SJSA1 (cell line): ENCODE measurements at regions not wholly inside any gene's neighbourhood (a gene's known extent, or its start where the extent isn't known, plus 50 kb on each side); places are given as distances from the start of the nearest gene placed in this dataset.
"Not testable (repeated sequence)": the region's sequence is repeated elsewhere in the genome, so short reads cannot be mapped to it uniquely, and the experiment has no call there.

Experiments
- DNase-seq, 2 experiments: peaks; one replicate each; pipeline ENCODE4 v3.0.0-alpha.2; 2015 to 2020; ENCODE audit warnings: low spot score in 2 of 2, low read depth in 1 of 2
- H3K27ac ChIP-seq: fragments of 250-450 bp; sonication (Bioruptor Pico); 2 replicates; pipeline ENCODE4 v1.5.1; 2020; ENCODE audit warnings: mild to moderate bottlenecking, moderate library complexity
- H3K27me3 ChIP-seq: fragments of 250-450 bp; sonication (Bioruptor Pico); replicated peaks from 2 replicates; pipeline ENCODE4 v1.5.1; 2020; ENCODE audit warnings: mild to moderate bottlenecking, moderate library complexity
- H3K36me3 ChIP-seq: fragments of 250-450 bp; sonication (Bioruptor Pico); 2 replicates; pipeline ENCODE4 v1.5.1; 2020; ENCODE audit warnings: mild to moderate bottlenecking
- H3K4me1 ChIP-seq: fragments of 250-450 bp; sonication (Bioruptor Pico); replicated peaks from 2 replicates; pipeline ENCODE4 v1.6.1; 2021; ENCODE audit warnings: mild to moderate bottlenecking
- H3K4me3 ChIP-seq: fragments of 250-450 bp; sonication (Bioruptor Pico); 2 replicates; pipeline ENCODE4 v1.5.1; 2020; ENCODE audit warnings: mild to moderate bottlenecking
- H3K9me3 ChIP-seq: fragments of 250-450 bp; sonication (Bioruptor Pico); replicated peaks from 2 replicates; pipeline ENCODE4 v1.5.1; 2020; ENCODE audit warnings: mild to moderate bottlenecking

- Histone ChIP-seq H3K4me1 (no peaks in the 10 kb centered on the region), H3K36me3 (no peaks in the 10 kb centered on the region), H3K27ac (no peak overlapping the region), H3K27me3 (no peaks in the 10 kb centered on the region), H3K9me3 (peaks cover 11% of the 10 kb centered on the region), H3K4me3 (no peak overlapping the region)
- no peak for DNase-seq
These were observed 266.4 kb upstream of the TCERG1L start for GRCh38 chr10:131577786-131578471.

GRCh38 chr10:131578472-131578970, 267.0 kb upstream of the TCERG1L start:
- Histone ChIP-seq H3K27me3 (no peaks in the 10 kb centered on the region), H3K36me3 (no peaks in the 10 kb centered on the region), H3K4me1 (no peaks in the 10 kb centered on the region), H3K4me3 (no peak overlapping the region), H3K27ac (no peak overlapping the region), H3K9me3 (peaks cover 11% of the 10 kb centered on the region)
- DNase-seq, result no peak

- Histone ChIP-seq H3K36me3 (no peaks in the 10 kb centered on the region), H3K27ac (no peak overlapping the region), H3K4me3 (no peak overlapping the region), H3K27me3 (no peaks in the 10 kb centered on the region), H3K4me1 (no peaks in the 10 kb centered on the region), H3K9me3 (peaks cover 11% of the 10 kb centered on the region)
- DNase-seq, result no peak
These were observed 267.9 kb upstream of the TCERG1L start for GRCh38 chr10:131579251-131580071.

GRCh38 chr10:131580076-131580652, 268.6 kb upstream of the TCERG1L start:
- H3K4me3 ChIP-seq, result no peak overlapping the region
- DNase-seq, result no peak
- no peaks in the 10 kb centered on the region for H3K36me3 ChIP-seq
- no peaks in the 10 kb centered on the region for H3K27me3 ChIP-seq
- H3K27ac ChIP-seq, result no peak overlapping the region
- peaks cover 10% of the 10 kb centered on the region for H3K9me3 ChIP-seq
- no peaks in the 10 kb centered on the region for H3K4me1 ChIP-seq

GRCh38 chr10:131580674-131581073, 269.2 kb upstream of the TCERG1L start:
- H3K27me3 ChIP-seq, result no peaks in the 10 kb centered on the region
- peaks cover 6% of the 10 kb centered on the region; the same call in 1 of the 2 replicates for H3K9me3 ChIP-seq
- H3K36me3 ChIP-seq, result no peaks in the 10 kb centered on the region
- H3K4me3 ChIP-seq, result no peak overlapping the region
- no peaks in the 10 kb centered on the region for H3K4me1 ChIP-seq
- no peak for DNase-seq
- no peak overlapping the region for H3K27ac ChIP-seq

- not testable (repeated sequence) for H3K9me3 ChIP-seq, H3K36me3 ChIP-seq, H3K27me3 ChIP-seq, H3K27ac ChIP-seq, H3K4me1 ChIP-seq, H3K4me3 ChIP-seq, DNase-seq
These were observed 270.0 kb upstream of the TCERG1L start for GRCh38 chr10:131581547-131581946.

GRCh38 chr10:131584287-131584686, 272.8 kb upstream of the TCERG1L start:
- Histone ChIP-seq H3K27me3 (no peaks in the 10 kb centered on the region), H3K27ac (no peak overlapping the region), H3K4me1 (no peaks in the 10 kb centered on the region), H3K36me3 (no peaks in the 10 kb centered on the region), H3K4me3 (no peak overlapping the region), H3K9me3 (peaks cover 6% of the 10 kb centered on the region; the same call in 1 of the 2 replicates)
- DNase-seq, result no peak

GRCh38 chr10:131585761-131586160, 274.2 kb upstream of the TCERG1L start:
- no peaks in the 10 kb centered on the region for H3K27me3 ChIP-seq
- no peaks in the 10 kb centered on the region for H3K4me1 ChIP-seq

GRCh38 chr10:131586958-131587357, 275.4 kb upstream of the TCERG1L start:
- Histone ChIP-seq H3K4me1 (no peaks in the 10 kb centered on the region), H3K9me3 (peaks cover 5% of the 10 kb centered on the region)
- DNase-seq, result no peak

More at GRCh38 chr10:131585761-131586160, 274.2 kb upstream of the TCERG1L start:
- Histone ChIP-seq H3K9me3 (peaks cover 5% of the 10 kb centered on the region), H3K36me3 (no peaks in the 10 kb centered on the region), H3K27ac (no peak overlapping the region), H3K4me3 (no peak overlapping the region)
- no peak for DNase-seq

GRCh38 chr10:131587976-131588680, 276.6 kb upstream of the TCERG1L start:
- no peak for DNase-seq
- Histone ChIP-seq H3K36me3 (no peaks in the 10 kb centered on the region), H3K27ac (no peak overlapping the region), H3K4me3 (no peak overlapping the region), H3K9me3 (peaks cover 5% of the 10 kb centered on the region), H3K27me3 (no peaks in the 10 kb centered on the region), H3K4me1 (no peaks in the 10 kb centered on the region)

More at GRCh38 chr10:131586958-131587357, 275.4 kb upstream of the TCERG1L start:
- H3K36me3 ChIP-seq, result no peaks in the 10 kb centered on the region
- no peak overlapping the region for H3K27ac ChIP-seq
- no peaks in the 10 kb centered on the region for H3K27me3 ChIP-seq
- H3K4me3 ChIP-seq, result no peak overlapping the region

GRCh38 chr10:131588704-131589220, 277.2 kb upstream of the TCERG1L start:
- Histone ChIP-seq H3K4me1 (no peaks in the 10 kb centered on the region), H3K27ac (no peak overlapping the region), H3K4me3 (no peak overlapping the region), H3K36me3 (no peaks in the 10 kb centered on the region), H3K9me3 (peaks cover 5% of the 10 kb centered on the region), H3K27me3 (no peaks in the 10 kb centered on the region)
- DNase-seq, result no peak

GRCh38 chr10:131590567-131590966, 279.0 kb upstream of the TCERG1L start:
- H3K4me1 ChIP-seq, result no peaks in the 10 kb centered on the region
- H3K27me3 ChIP-seq, result no peaks in the 10 kb centered on the region
- DNase-seq, result no peak
- H3K4me3 ChIP-seq, result no peak overlapping the region
- no peaks in the 10 kb centered on the region for H3K36me3 ChIP-seq
- H3K9me3 ChIP-seq, result peaks cover 5% of the 10 kb centered on the region
- H3K27ac ChIP-seq, result no peak overlapping the region

GRCh38 chr10:131591936-131592335, 280.4 kb upstream of the TCERG1L start:
- no peaks in the 10 kb centered on the region for H3K27me3 ChIP-seq
- no peak overlapping the region for H3K4me3 ChIP-seq
- H3K27ac ChIP-seq, result no peak overlapping the region
- no peaks in the 10 kb centered on the region for H3K36me3 ChIP-seq
- no peak for DNase-seq
- H3K9me3 ChIP-seq, result peaks cover 5% of the 10 kb centered on the region
- H3K4me1 ChIP-seq, result no peaks in the 10 kb centered on the region
